Coronary artery (tissue), 2 donors: ENCODE measurements at regions not wholly inside any gene's neighbourhood (a gene's known extent, or its start where the extent isn't known, plus 50 kb on each side); places are given as distances from the start of the nearest gene placed in this dataset.

Experiments
- DNase-seq: peaks from one replicate; pipeline ENCODE4 v3.0.0-alpha.2; 2017; ENCODE audit warnings: low spot score
- H3K27ac ChIP-seq, 2 donors: fragments of 200-600 bp; sonication (generic); one replicate each; pipeline ENCODE4 v1.5.1; 2016 to 2019
- H3K4me3 ChIP-seq: fragments of 200-600 bp; sonication (generic); 2 replicates; pipeline ENCODE4 v1.5.1; 2016; ENCODE audit warnings: mild to moderate bottlenecking, moderate library complexity
- CTCF ChIP-seq: fragments of 200-600 bp; sonication (generic); IDR thresholded peaks from one replicate; pipeline ENCODE4 v1.5.1; 2019; ENCODE audit warnings: antibody characterized with exemption

GRCh38 chr16:85245307-85246172 is 133.3 kb upstream of the CIBAR2 start:
- peak; percentile 88 for TF ChIP-seq CTCF
- Histone ChIP-seq H3K27ac (no peak overlapping the region), H3K4me3 (no peak overlapping the region)
- DNase-seq = no peak

- Histone ChIP-seq H3K27ac (no peak overlapping the region), H3K4me3 (no peak overlapping the region)
- TF ChIP-seq CTCF = no peak
- no peak for DNase-seq
These were observed 134.2 kb upstream of the CIBAR2 start for GRCh38 chr16:85246473-85246872.

DNA sequence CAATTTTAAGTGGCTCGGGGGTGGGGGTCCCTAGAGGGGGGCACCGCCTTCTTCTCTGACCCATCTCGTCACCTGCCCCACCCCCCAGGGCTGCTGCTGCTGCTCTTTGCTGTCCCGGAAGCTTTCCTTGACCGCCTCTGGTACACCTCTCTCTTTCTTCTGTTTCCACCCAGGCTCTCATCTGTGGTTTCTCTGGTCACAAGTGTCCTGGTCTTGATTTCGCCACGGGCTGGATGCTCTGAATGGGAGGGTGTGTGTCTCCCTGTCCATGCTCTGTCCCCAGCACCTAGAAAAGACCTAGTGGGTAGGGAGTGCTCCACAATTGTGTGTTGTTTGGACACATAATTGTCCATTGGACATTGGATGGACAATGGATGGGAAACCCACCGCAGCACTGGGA is 134.7 kb upstream of the CIBAR2 start:
- H3K27ac ChIP-seq = no peak overlapping the region
- no peak overlapping the region for H3K4me3 ChIP-seq
- no peak for TF ChIP-seq CTCF
- DNase-seq = no peak

GRCh38 chr16:85248342-85248741 is 136.1 kb upstream of the CIBAR2 start:
- Histone ChIP-seq H3K27ac (no peak overlapping the region), H3K4me3 (no peak overlapping the region)
- TF ChIP-seq CTCF = no peak
- DNase-seq = no peak

DNA sequence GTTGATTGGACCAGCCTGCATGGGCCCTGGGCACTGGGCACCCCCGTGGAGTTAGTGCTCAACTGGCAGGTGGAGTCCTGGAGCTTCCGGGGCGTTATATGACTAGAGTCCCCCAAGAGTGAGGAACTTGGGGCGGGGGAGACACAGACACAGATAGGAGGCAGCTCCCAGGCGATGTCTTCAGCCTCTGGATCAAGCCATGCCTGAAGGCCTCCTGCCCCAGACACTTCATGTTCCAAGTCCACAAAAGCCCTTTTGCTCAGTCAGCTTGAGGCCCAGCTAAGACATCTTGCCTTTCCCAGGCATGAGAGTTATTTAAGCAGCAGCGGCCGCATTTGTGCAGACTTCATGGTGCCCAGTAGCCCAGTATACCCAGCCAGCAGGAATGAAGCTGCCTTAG is 136.6 kb upstream of the CIBAR2 start:
- Histone ChIP-seq H3K27ac (no peak overlapping the region), H3K4me3 (no peak overlapping the region)
- DNase-seq = no peak
- no peak for TF ChIP-seq CTCF

GRCh38 chr16:85249418-85250146 is 137.3 kb upstream of the CIBAR2 start:
- H3K4me3 ChIP-seq = no peak overlapping the region
- DNase-seq = no peak
- no peak for TF ChIP-seq CTCF
- no peak overlapping the region for H3K27ac ChIP-seq

DNA sequence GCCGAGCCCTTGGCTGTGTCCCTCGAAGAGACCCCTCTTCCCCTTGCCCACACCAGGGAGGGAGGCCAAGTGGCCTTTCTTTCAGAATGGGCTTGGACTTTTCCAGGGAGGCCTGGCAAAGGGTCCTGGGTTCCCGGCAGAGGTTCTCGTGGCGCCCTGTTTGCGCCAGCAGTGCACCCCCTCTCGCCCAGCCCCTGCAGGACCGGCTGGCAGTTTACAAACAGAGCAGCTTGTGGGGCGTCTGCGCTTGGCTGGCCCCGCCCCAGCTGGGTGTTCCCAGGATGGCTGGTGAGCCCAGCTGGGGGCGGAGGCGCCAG is 137.8 kb upstream of the CIBAR2 start:
- no peak for TF ChIP-seq CTCF
- Histone ChIP-seq H3K27ac (no peak overlapping the region), H3K4me3 (no peak overlapping the region)
- DNase-seq = no peak
